ENCODE measurements at regions not wholly inside any gene's neighbourhood (a gene's known extent, or its start where the extent isn't known, plus 50 kb on each side); places are given as distances from the start of the nearest gene placed in this dataset.

GRCh38 chr3:154571553-154572226 lies 141.7 kb upstream of the GPR149 start:
- Mint-ChIP-seq H3K36me3 (no peaks in the 10 kb centered on the region), H3K4me1 (no peaks in the 10 kb centered on the region), H3K9me3 (peaks cover 0 to 19% (median 6%) of the 10 kb centered on the region in 8 donors), H3K27ac (no peak overlapping the region), H3K4me3 (no peak overlapping the region), H3K27me3 (no peaks in the 10 kb centered on the region)
- ChIA-PET POLR2A (ENCODE audit: partially characterized antibody) (no interaction called here), CTCF (ENCODE audit: partially characterized antibody) (no interaction called here)
- DNase-seq: no peak
- H3K36me3 ChIP-seq (ENCODE audit: insufficient read depth, low read length): no peaks in the 10 kb centered on the region
- H3K9me3 ChIP-seq (ENCODE audit: control insufficient read depth in 1 of 2, low read length in 2 of 2): no peaks in the 10 kb centered on the region
- H3K27ac ChIP-seq (ENCODE audit: low read depth, low read length): no peak overlapping the region
- H3K4me1 ChIP-seq (ENCODE audit: insufficient read depth, low read length): no peaks in the 10 kb centered on the region
- H3K4me3 ChIP-seq (ENCODE audit: low read length in 2 of 2): no peak overlapping the region
- no peaks in the 10 kb centered on the region for H3K27me3 ChIP-seq (ENCODE audit: insufficient read depth, low read length)
- intact Hi-C loops (cut with micrococcal nuclease): no loop called here

- H3K27ac Mint-ChIP-seq: no peak overlapping the region
- H3K9me3 ChIP-seq (ENCODE audit: control insufficient read depth in 1 of 2, low read length in 2 of 2): no peaks in the 10 kb centered on the region
- POLR2A ChIA-PET (ENCODE audit: partially characterized antibody): no interaction called here
- no peak overlapping the region for H3K4me3 Mint-ChIP-seq
- H3K36me3 ChIP-seq (ENCODE audit: insufficient read depth, low read length): no peaks in the 10 kb centered on the region
- H3K4me1 Mint-ChIP-seq: no peaks in the 10 kb centered on the region
- DNase-seq: peak in 1 of 5 donors; percentile 9
- no peaks in the 10 kb centered on the region for H3K27me3 ChIP-seq (ENCODE audit: insufficient read depth, low read length)
- no peaks in the 10 kb centered on the region for H3K4me1 ChIP-seq (ENCODE audit: insufficient read depth, low read length)
- no peak overlapping the region for H3K4me3 ChIP-seq (ENCODE audit: low read length in 2 of 2)
- no peaks in the 10 kb centered on the region for H3K27me3 Mint-ChIP-seq
- H3K27ac ChIP-seq (ENCODE audit: low read depth, low read length): no peak overlapping the region
- H3K9me3 Mint-ChIP-seq: peaks cover 0 to 4% (median 1%) of the 10 kb centered on the region in 8 donors
- CTCF ChIA-PET (ENCODE audit: partially characterized antibody): no interaction called here
- intact Hi-C loops (cut with micrococcal nuclease): no loop called here
- no peaks in the 10 kb centered on the region for H3K36me3 Mint-ChIP-seq
These were observed 138.1 kb upstream of the GPR149 start for GRCh38 chr3:154568064-154568463.

- H3K4me1 Mint-ChIP-seq: no peaks in the 10 kb centered on the region
- POLR2A ChIA-PET (ENCODE audit: partially characterized antibody): no interaction called here
- intact Hi-C loops (cut with micrococcal nuclease): no loop called here
- no peak for DNase-seq
- Histone ChIP-seq H3K4me1 (ENCODE audit: insufficient read depth, low read length) (no peaks in the 10 kb centered on the region), H3K27me3 (ENCODE audit: insufficient read depth, low read length) (no peaks in the 10 kb centered on the region), H3K9me3 (ENCODE audit: control insufficient read depth in 1 of 2, low read length in 2 of 2) (no peaks in the 10 kb centered on the region), H3K4me3 (ENCODE audit: low read length in 2 of 2) (no peak overlapping the region), H3K36me3 (ENCODE audit: insufficient read depth, low read length) (no peaks in the 10 kb centered on the region), H3K27ac (ENCODE audit: low read depth, low read length) (no peak overlapping the region)
- H3K27ac Mint-ChIP-seq: peak overlapping the region in 1 of 7 donors; percentile 0
- CTCF ChIA-PET (ENCODE audit: partially characterized antibody): no interaction called here
- H3K36me3 Mint-ChIP-seq: no peaks in the 10 kb centered on the region
- H3K27me3 Mint-ChIP-seq: no peaks in the 10 kb centered on the region
- H3K4me3 Mint-ChIP-seq: no peak overlapping the region
- H3K9me3 Mint-ChIP-seq: peaks cover 0 to 4% (median 0%) of the 10 kb centered on the region in 8 donors
These were observed 129.6 kb upstream of the GPR149 start for GRCh38 chr3:154559623-154560022.

- no peak overlapping the region for H3K4me3 Mint-ChIP-seq
- ChIA-PET POLR2A (ENCODE audit: partially characterized antibody) (no interaction called here), CTCF (ENCODE audit: partially characterized antibody) (no interaction called here)
- no peak for DNase-seq
- no peaks in the 10 kb centered on the region for H3K27me3 Mint-ChIP-seq
- H3K36me3 Mint-ChIP-seq: no peaks in the 10 kb centered on the region
- no peaks in the 10 kb centered on the region for H3K4me1 ChIP-seq (ENCODE audit: insufficient read depth, low read length)
- H3K9me3 Mint-ChIP-seq: peaks cover 0 to 7% (median 0%) of the 10 kb centered on the region in 8 donors
- no peak overlapping the region for H3K27ac Mint-ChIP-seq
- H3K36me3 ChIP-seq (ENCODE audit: insufficient read depth, low read length): no peaks in the 10 kb centered on the region
- no peaks in the 10 kb centered on the region for H3K27me3 ChIP-seq (ENCODE audit: insufficient read depth, low read length)
- no peaks in the 10 kb centered on the region for H3K9me3 ChIP-seq (ENCODE audit: control insufficient read depth in 1 of 2, low read length in 2 of 2)
- intact Hi-C loops (cut with micrococcal nuclease): no loop called here
- no peaks in the 10 kb centered on the region for H3K4me1 Mint-ChIP-seq
- no peak overlapping the region for H3K27ac ChIP-seq (ENCODE audit: low read depth, low read length)
- no peak overlapping the region for H3K4me3 ChIP-seq (ENCODE audit: low read length in 2 of 2)
These were observed 122.3 kb upstream of the GPR149 start for GRCh38 chr3:154552338-154552737.

GRCh38 chr3:154549391-154549790 lies 119.4 kb upstream of the GPR149 start:
- Mint-ChIP-seq H3K4me1 (no peaks in the 10 kb centered on the region), H3K4me3 (no peak overlapping the region), H3K27me3 (no peaks in the 10 kb centered on the region), H3K9me3 (peaks cover 0 to 7% (median 0%) of the 10 kb centered on the region in 8 donors), H3K36me3 (no peaks in the 10 kb centered on the region), H3K27ac (no peak overlapping the region)
- H3K27ac ChIP-seq (ENCODE audit: low read depth, low read length): no peak overlapping the region
- ChIA-PET CTCF (ENCODE audit: partially characterized antibody) (no interaction called here), POLR2A (ENCODE audit: partially characterized antibody) (no interaction called here)
- H3K9me3 ChIP-seq (ENCODE audit: control insufficient read depth in 1 of 2, low read length in 2 of 2): no peaks in the 10 kb centered on the region
- H3K4me3 ChIP-seq (ENCODE audit: low read length in 2 of 2): no peak overlapping the region
- H3K36me3 ChIP-seq (ENCODE audit: insufficient read depth, low read length): no peaks in the 10 kb centered on the region
- no peak for DNase-seq
- no peaks in the 10 kb centered on the region for H3K4me1 ChIP-seq (ENCODE audit: insufficient read depth, low read length)
- no peaks in the 10 kb centered on the region for H3K27me3 ChIP-seq (ENCODE audit: insufficient read depth, low read length)
- intact Hi-C loops (cut with micrococcal nuclease): no loop called here

GRCh38 chr3:154548341-154548740 lies 118.4 kb upstream of the GPR149 start:
- H3K36me3 Mint-ChIP-seq: no peaks in the 10 kb centered on the region
- Histone ChIP-seq H3K27me3 (ENCODE audit: insufficient read depth, low read length) (no peaks in the 10 kb centered on the region), H3K36me3 (ENCODE audit: insufficient read depth, low read length) (no peaks in the 10 kb centered on the region), H3K27ac (ENCODE audit: low read depth, low read length) (no peak overlapping the region), H3K4me1 (ENCODE audit: insufficient read depth, low read length) (no peaks in the 10 kb centered on the region), H3K4me3 (ENCODE audit: low read length in 2 of 2) (no peak overlapping the region), H3K9me3 (ENCODE audit: control insufficient read depth in 1 of 2, low read length in 2 of 2) (no peaks in the 10 kb centered on the region)
- H3K9me3 Mint-ChIP-seq: peaks cover 0 to 7% (median 0%) of the 10 kb centered on the region in 8 donors
- no peaks in the 10 kb centered on the region for H3K4me1 Mint-ChIP-seq
- H3K4me3 Mint-ChIP-seq: no peak overlapping the region
- intact Hi-C loops (cut with micrococcal nuclease): no loop called here
- ChIA-PET CTCF (ENCODE audit: partially characterized antibody) (no interaction called here), POLR2A (ENCODE audit: partially characterized antibody) (no interaction called here)
- no peaks in the 10 kb centered on the region for H3K27me3 Mint-ChIP-seq
- H3K27ac Mint-ChIP-seq: no peak overlapping the region
- no peak for DNase-seq

GRCh38 chr3:154542837-154543236 lies 112.8 kb upstream of the GPR149 start:
- Histone ChIP-seq H3K4me3 (ENCODE audit: low read length in 2 of 2) (no peak overlapping the region), H3K36me3 (ENCODE audit: insufficient read depth, low read length) (no peaks in the 10 kb centered on the region), H3K9me3 (ENCODE audit: control insufficient read depth in 1 of 2, low read length in 2 of 2) (no peaks in the 10 kb centered on the region), H3K4me1 (ENCODE audit: insufficient read depth, low read length) (no peaks in the 10 kb centered on the region), H3K27me3 (ENCODE audit: insufficient read depth, low read length) (no peaks in the 10 kb centered on the region), H3K27ac (ENCODE audit: low read depth, low read length) (no peak overlapping the region)
- Mint-ChIP-seq H3K27me3 (no peaks in the 10 kb centered on the region), H3K27ac (no peak overlapping the region), H3K9me3 (peaks cover 0 to 5% (median 2%) of the 10 kb centered on the region in 8 donors), H3K36me3 (no peaks in the 10 kb centered on the region), H3K4me3 (no peak overlapping the region), H3K4me1 (no peaks in the 10 kb centered on the region)
- DNase-seq: no peak
- intact Hi-C loops (cut with micrococcal nuclease): no loop called here
- ChIA-PET CTCF (ENCODE audit: partially characterized antibody) (no interaction called here), POLR2A (ENCODE audit: partially characterized antibody) (no interaction called here)
